ENCODE measurements at regions not wholly inside any gene's neighbourhood (a gene's known extent, or its start where the extent isn't known, plus 50 kb on each side); places are given as distances from the start of the nearest gene placed in this dataset.

- no peak overlapping the region for H3K4me3 ChIP-seq (ENCODE audit: low read depth, low read length)
Observed at GRCh38 chr10:64505501-64505900, 984.3 kb downstream of the REEP3 start.

DNA sequence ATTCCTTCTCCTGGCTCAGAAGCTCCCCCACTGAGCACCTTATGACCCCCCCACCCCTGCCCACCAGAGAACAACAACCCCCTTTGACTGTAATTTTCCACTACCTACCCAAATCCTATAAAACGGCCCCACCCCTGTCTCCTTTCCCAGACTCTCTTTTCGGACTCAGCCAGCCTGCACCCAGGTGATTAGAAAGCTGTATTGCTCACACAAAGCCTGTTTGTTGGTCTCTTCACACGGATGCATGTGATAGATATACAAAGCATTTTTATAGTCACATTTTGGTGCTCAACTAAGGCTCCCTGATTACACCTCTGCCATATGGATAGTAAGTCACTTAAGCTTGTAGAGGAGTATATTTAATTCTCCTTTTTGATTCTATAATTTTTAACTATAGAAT lies 985.8 kb downstream of the REEP3 start:
- H3K27ac Mint-ChIP-seq = no peak overlapping the region
- Histone ChIP-seq H3K4me1 (ENCODE audit: control insufficient read depth, insufficient read depth, low read length, poor library complexity, severe bottlenecking) (no peaks in the 10 kb centered on the region), H3K4me3 (ENCODE audit: low read depth, low read length) (no peak overlapping the region), H3K9me3 (ENCODE audit: control insufficient read depth in 2 of 2, low read length in 2 of 2) (no peaks in the 10 kb centered on the region), H3K27ac (ENCODE audit: insufficient read depth, low read length, poor library complexity, severe bottlenecking) (no peak overlapping the region), H3K27me3 (ENCODE audit: control insufficient read depth, insufficient read depth, low read length) (no peaks in the 10 kb centered on the region), H3K36me3 (ENCODE audit: control insufficient read depth, insufficient read depth, low read length) (no peaks in the 10 kb centered on the region)
- ATAC-seq (ENCODE audit: low read depth in 2 of 2) = no peak
- no peak for DNase-seq
- H3K4me3 Mint-ChIP-seq = no peak overlapping the region
- H3K4me1 Mint-ChIP-seq = no peaks in the 10 kb centered on the region
- H3K36me3 Mint-ChIP-seq = no peaks in the 10 kb centered on the region
- H3K9me3 Mint-ChIP-seq = peaks cover 0 to 13% (median 2%) of the 10 kb centered on the region in 7 donors
- H3K27me3 Mint-ChIP-seq = no peaks in the 10 kb centered on the region

More at GRCh38 chr10:64505501-64505900, 984.3 kb downstream of the REEP3 start:
- Mint-ChIP-seq H3K4me1 (no peaks in the 10 kb centered on the region), H3K27me3 (no peaks in the 10 kb centered on the region), H3K9me3 (peaks cover 0 to 8% (median 1%) of the 10 kb centered on the region in 7 donors), H3K4me3 (no peak overlapping the region), H3K36me3 (no peaks in the 10 kb centered on the region), H3K27ac (no peak overlapping the region)
- no peaks in the 10 kb centered on the region for H3K4me1 ChIP-seq (ENCODE audit: control insufficient read depth, insufficient read depth, low read length, poor library complexity, severe bottlenecking)
- no peak overlapping the region for H3K27ac ChIP-seq (ENCODE audit: insufficient read depth, low read length, poor library complexity, severe bottlenecking)
- H3K36me3 ChIP-seq (ENCODE audit: control insufficient read depth, insufficient read depth, low read length) = no peaks in the 10 kb centered on the region
- no peaks in the 10 kb centered on the region for H3K27me3 ChIP-seq (ENCODE audit: control insufficient read depth, insufficient read depth, low read length)
- ATAC-seq (ENCODE audit: low read depth in 2 of 2) (no peak), DNase-seq (no peak)
- H3K9me3 ChIP-seq (ENCODE audit: control insufficient read depth in 2 of 2, low read length in 2 of 2) = no peaks in the 10 kb centered on the region

- DNase-seq = no peak
- Mint-ChIP-seq H3K36me3 (no peaks in the 10 kb centered on the region), H3K4me3 (no peak overlapping the region), H3K27ac (no peak overlapping the region), H3K4me1 (no peaks in the 10 kb centered on the region), H3K9me3 (peaks cover 0 to 13% (median 2%) of the 10 kb centered on the region in 7 donors), H3K27me3 (no peaks in the 10 kb centered on the region)
- no peak overlapping the region for H3K4me3 ChIP-seq (ENCODE audit: low read depth, low read length)
- no peaks in the 10 kb centered on the region for H3K9me3 ChIP-seq (ENCODE audit: control insufficient read depth in 2 of 2, low read length in 2 of 2)
- no peaks in the 10 kb centered on the region for H3K36me3 ChIP-seq (ENCODE audit: control insufficient read depth, insufficient read depth, low read length)
- H3K27me3 ChIP-seq (ENCODE audit: control insufficient read depth, insufficient read depth, low read length) = no peaks in the 10 kb centered on the region
- no peak for ATAC-seq (ENCODE audit: low read depth in 2 of 2)
- no peaks in the 10 kb centered on the region for H3K4me1 ChIP-seq (ENCODE audit: control insufficient read depth, insufficient read depth, low read length, poor library complexity, severe bottlenecking)
- H3K27ac ChIP-seq (ENCODE audit: insufficient read depth, low read length, poor library complexity, severe bottlenecking) = no peak overlapping the region
Observed at GRCh38 chr10:64507651-64508028, 986.4 kb downstream of the REEP3 start.

- Histone ChIP-seq H3K9me3 (ENCODE audit: control insufficient read depth in 2 of 2, low read length in 2 of 2) (no peaks in the 10 kb centered on the region), H3K36me3 (ENCODE audit: control insufficient read depth, insufficient read depth, low read length) (no peaks in the 10 kb centered on the region), H3K27ac (ENCODE audit: insufficient read depth, low read length, poor library complexity, severe bottlenecking) (no peak overlapping the region), H3K4me3 (ENCODE audit: low read depth, low read length) (no peak overlapping the region), H3K4me1 (ENCODE audit: control insufficient read depth, insufficient read depth, low read length, poor library complexity, severe bottlenecking) (no peaks in the 10 kb centered on the region), H3K27me3 (ENCODE audit: control insufficient read depth, insufficient read depth, low read length) (no peaks in the 10 kb centered on the region)
- DNase-seq = no peak
- H3K4me3 Mint-ChIP-seq = no peak overlapping the region
- no peak for ATAC-seq (ENCODE audit: low read depth in 2 of 2)
- H3K36me3 Mint-ChIP-seq = no peaks in the 10 kb centered on the region
- no peak overlapping the region for H3K27ac Mint-ChIP-seq
- peaks cover 0 to 11% (median 2%) of the 10 kb centered on the region in 7 donors for H3K9me3 Mint-ChIP-seq
- H3K4me1 Mint-ChIP-seq = no peaks in the 10 kb centered on the region
- no peaks in the 10 kb centered on the region for H3K27me3 Mint-ChIP-seq
Observed at GRCh38 chr10:64508029-64508661, 986.9 kb downstream of the REEP3 start.

GRCh38 chr10:64515970-64516699 lies 994.9 kb downstream of the REEP3 start:
- ATAC-seq (ENCODE audit: low read depth in 2 of 2) (no peak), DNase-seq (no peak)
- H3K4me1 Mint-ChIP-seq = no peaks in the 10 kb centered on the region

GRCh38 chr10:64518456-64518855 lies 997.3 kb downstream of the REEP3 start:
- H3K9me3 Mint-ChIP-seq = peaks cover 0 to 7% (median 5%) of the 10 kb centered on the region in 7 donors
- H3K4me1 Mint-ChIP-seq = no peaks in the 10 kb centered on the region

More at GRCh38 chr10:64515970-64516699, 994.9 kb downstream of the REEP3 start:
- Histone ChIP-seq H3K36me3 (ENCODE audit: control insufficient read depth, insufficient read depth, low read length) (no peaks in the 10 kb centered on the region), H3K4me1 (ENCODE audit: control insufficient read depth, insufficient read depth, low read length, poor library complexity, severe bottlenecking) (no peaks in the 10 kb centered on the region), H3K27ac (ENCODE audit: insufficient read depth, low read length, poor library complexity, severe bottlenecking) (no peak overlapping the region), H3K4me3 (ENCODE audit: low read depth, low read length) (no peak overlapping the region), H3K27me3 (ENCODE audit: control insufficient read depth, insufficient read depth, low read length) (no peaks in the 10 kb centered on the region), H3K9me3 (ENCODE audit: control insufficient read depth in 2 of 2, low read length in 2 of 2) (no peaks in the 10 kb centered on the region)
- Mint-ChIP-seq H3K27ac (no peak overlapping the region), H3K27me3 (no peaks in the 10 kb centered on the region), H3K9me3 (peaks cover 0 to 9% (median 5%) of the 10 kb centered on the region in 7 donors), H3K36me3 (no peaks in the 10 kb centered on the region), H3K4me3 (no peak overlapping the region)

DNA sequence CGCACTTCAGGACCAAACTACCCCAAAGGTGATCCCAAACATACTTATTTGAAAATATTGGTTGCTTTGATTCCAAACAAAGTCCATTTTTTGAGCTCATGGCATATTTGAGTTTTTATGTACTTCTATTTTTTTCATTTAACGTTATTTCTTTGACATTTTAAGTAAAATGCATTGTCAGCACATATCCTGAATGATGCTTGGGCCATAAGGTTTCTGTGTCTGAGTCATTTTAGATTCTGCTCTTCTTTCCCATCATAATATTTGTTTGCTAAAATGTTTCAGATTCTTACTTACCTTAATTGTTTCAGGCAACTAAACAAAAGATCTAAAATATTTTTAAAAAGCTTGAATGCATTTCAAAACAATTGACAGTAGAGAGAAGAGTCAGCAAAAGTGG lies 998.2 kb downstream of the REEP3 start:
- DNase-seq (no peak), ATAC-seq (ENCODE audit: low read depth in 2 of 2) (no peak)
- Histone ChIP-seq H3K36me3 (ENCODE audit: control insufficient read depth, insufficient read depth, low read length) (no peaks in the 10 kb centered on the region), H3K4me3 (ENCODE audit: low read depth, low read length) (no peak overlapping the region), H3K27ac (ENCODE audit: insufficient read depth, low read length, poor library complexity, severe bottlenecking) (no peak overlapping the region), H3K4me1 (ENCODE audit: control insufficient read depth, insufficient read depth, low read length, poor library complexity, severe bottlenecking) (no peaks in the 10 kb centered on the region), H3K9me3 (ENCODE audit: control insufficient read depth in 2 of 2, low read length in 2 of 2) (no peaks in the 10 kb centered on the region), H3K27me3 (ENCODE audit: control insufficient read depth, insufficient read depth, low read length) (no peaks in the 10 kb centered on the region)
- Mint-ChIP-seq H3K4me3 (no peak overlapping the region), H3K4me1 (no peaks in the 10 kb centered on the region), H3K27me3 (no peaks in the 10 kb centered on the region), H3K9me3 (peaks cover 0 to 7% (median 5%) of the 10 kb centered on the region in 7 donors), H3K36me3 (no peaks in the 10 kb centered on the region), H3K27ac (no peak overlapping the region)

More at GRCh38 chr10:64518456-64518855, 997.3 kb downstream of the REEP3 start:
- Histone ChIP-seq H3K4me3 (ENCODE audit: low read depth, low read length) (no peak overlapping the region), H3K27ac (ENCODE audit: insufficient read depth, low read length, poor library complexity, severe bottlenecking) (no peak overlapping the region), H3K27me3 (ENCODE audit: control insufficient read depth, insufficient read depth, low read length) (no peaks in the 10 kb centered on the region), H3K36me3 (ENCODE audit: control insufficient read depth, insufficient read depth, low read length) (no peaks in the 10 kb centered on the region), H3K4me1 (ENCODE audit: control insufficient read depth, insufficient read depth, low read length, poor library complexity, severe bottlenecking) (no peaks in the 10 kb centered on the region), H3K9me3 (ENCODE audit: control insufficient read depth in 2 of 2, low read length in 2 of 2) (no peaks in the 10 kb centered on the region)
- Mint-ChIP-seq H3K27me3 (no peaks in the 10 kb centered on the region), H3K4me3 (no peak overlapping the region), H3K27ac (no peak overlapping the region), H3K36me3 (no peaks in the 10 kb centered on the region)
- no peak for DNase-seq
- ATAC-seq (ENCODE audit: low read depth in 2 of 2) = no peak

GRCh38 chr10:64519831-64520230 lies 998.6 kb downstream of the REEP3 start:
- no peak overlapping the region for H3K27ac Mint-ChIP-seq
- no peak overlapping the region for H3K4me3 Mint-ChIP-seq
- ATAC-seq (ENCODE audit: low read depth in 2 of 2) (no peak), DNase-seq (no peak)
- Histone ChIP-seq H3K27ac (ENCODE audit: insufficient read depth, low read length, poor library complexity, severe bottlenecking) (no peak overlapping the region), H3K4me3 (ENCODE audit: low read depth, low read length) (no peak overlapping the region), H3K27me3 (ENCODE audit: control insufficient read depth, insufficient read depth, low read length) (no peaks in the 10 kb centered on the region), H3K4me1 (ENCODE audit: control insufficient read depth, insufficient read depth, low read length, poor library complexity, severe bottlenecking) (no peaks in the 10 kb centered on the region), H3K36me3 (ENCODE audit: control insufficient read depth, insufficient read depth, low read length) (no peaks in the 10 kb centered on the region), H3K9me3 (ENCODE audit: control insufficient read depth in 2 of 2, low read length in 2 of 2) (no peaks in the 10 kb centered on the region)
- no peaks in the 10 kb centered on the region for H3K36me3 Mint-ChIP-seq
- H3K4me1 Mint-ChIP-seq = no peaks in the 10 kb centered on the region
- H3K9me3 Mint-ChIP-seq = peaks cover 0 to 7% (median 5%) of the 10 kb centered on the region in 7 donors
- H3K27me3 Mint-ChIP-seq = no peaks in the 10 kb centered on the region
